Calu3 (cell line): ENCODE measurements at regions not wholly inside any gene's neighbourhood (a gene's known extent, or its start where the extent isn't known, plus 50 kb on each side); places are given as distances from the start of the nearest gene placed in this dataset.

Source experiments
- BruUV-seq: library from RNA; stranded (reverse); fragments of 400-500 nt; replicated peaks from 2 replicates; lab custom pipeline; 2021; lab: Mats Ljungman, UMichigan
- CTCF ChIA-PET: fragments of 300-600 bp; sonication (Branson Sonifier 250); formaldehyde crosslinking; loops from one replicate; lab custom pipeline; 2022; ENCODE audit warnings: antibody characterized with exemption; lab: Charles Lee
- DNase-seq: peaks from one replicate; pipeline ENCODE4 v3.0.0; 2022
- H3K27ac Mint-ChIP-seq: one replicate; pipeline ENCODE4 v1.8.0; 2022; ENCODE audit warnings: mixed read lengths; ENCODE audit not compliant: unreplicated experiment
- H3K27me3 Mint-ChIP-seq: one replicate; pipeline ENCODE4 v1.8.0; 2022; ENCODE audit warnings: mixed read lengths; ENCODE audit not compliant: unreplicated experiment
- H3K36me3 Mint-ChIP-seq: one replicate; pipeline ENCODE4 v1.8.0; 2022; ENCODE audit warnings: mild to moderate bottlenecking, moderate library complexity, mixed read lengths; ENCODE audit not compliant: insufficient read depth, unreplicated experiment
- H3K4me1 Mint-ChIP-seq: one replicate; pipeline ENCODE4 v1.8.0; 2022; ENCODE audit warnings: mild to moderate bottlenecking, low read depth, mixed read lengths; ENCODE audit not compliant: unreplicated experiment
- H3K4me3 Mint-ChIP-seq: one replicate; pipeline ENCODE4 v1.8.0; 2022; ENCODE audit warnings: mild to moderate bottlenecking, low read depth, moderate library complexity, mixed read lengths; ENCODE audit not compliant: unreplicated experiment
- H3K9me3 Mint-ChIP-seq: one replicate; pipeline ENCODE4 v1.8.0; 2022; ENCODE audit warnings: low read depth, mixed read lengths; ENCODE audit not compliant: unreplicated experiment
- intact Hi-C: fragments of 100-400 bp; cut with micrococcal nuclease; formaldehyde crosslinking; loops from one replicate; pipeline ENCODE4 v1.10.0; 2022; ENCODE audit not compliant: unreplicated experiment
- TF ChIP-seq, protein P1 (sequence below): fragments of 200-600 bp; IDR thresholded peaks from one replicate; pipeline ENCODE4 v1.8.0; 2022; ENCODE audit warnings: antibody characterized with exemption; ENCODE audit not compliant: unreplicated experiment

DNA sequence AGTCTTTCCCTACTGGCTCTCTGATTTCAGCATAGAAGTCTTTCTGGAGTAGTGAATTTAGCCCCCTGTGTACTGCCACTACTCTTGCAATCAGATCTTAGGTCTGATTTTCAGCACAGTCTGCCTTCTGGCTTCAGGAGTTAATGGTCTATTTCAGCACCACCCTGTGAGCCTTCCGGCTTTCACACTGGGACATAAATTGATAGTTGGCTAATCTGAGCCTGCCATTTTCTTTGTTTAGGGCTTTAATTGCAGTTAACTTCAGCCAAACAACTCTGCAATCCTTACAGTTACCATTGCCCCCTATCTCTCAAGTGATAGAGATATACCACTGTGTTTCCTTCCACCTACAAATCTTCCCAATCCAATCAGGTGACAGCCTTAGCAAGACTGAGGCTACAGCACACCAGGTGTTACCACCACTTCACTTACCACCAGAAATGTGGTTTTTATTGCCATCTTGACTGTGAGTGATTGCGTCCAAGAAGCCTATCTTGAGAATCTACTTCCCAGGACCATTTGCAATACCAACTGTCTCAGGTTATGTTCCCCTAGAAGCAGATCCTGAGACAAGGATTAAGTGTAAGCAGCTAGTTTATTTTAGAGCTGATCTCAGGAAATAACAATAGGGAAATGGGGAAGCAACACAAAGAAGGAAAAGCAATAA is 51.9 kb upstream of the NEK6 start:
- intact Hi-C loops, result no loop called here
- no peaks in the 10 kb centered on the region for H3K27me3 Mint-ChIP-seq
- no peak overlapping the region for H3K4me3 Mint-ChIP-seq
- CTCF ChIA-PET, result interaction anchor here (0.9 kb wide), 1 partner anchor 15 kb away, joined by 4 read pairs; no protein-coding TSS in a partner anchor
- DNase-seq, result no peak
- no peaks in the 10 kb centered on the region for H3K36me3 Mint-ChIP-seq
- BruUV-seq, result no TSS peak
- no peak overlapping the region for H3K27ac Mint-ChIP-seq
- TF ChIP-seq, protein P1, sequence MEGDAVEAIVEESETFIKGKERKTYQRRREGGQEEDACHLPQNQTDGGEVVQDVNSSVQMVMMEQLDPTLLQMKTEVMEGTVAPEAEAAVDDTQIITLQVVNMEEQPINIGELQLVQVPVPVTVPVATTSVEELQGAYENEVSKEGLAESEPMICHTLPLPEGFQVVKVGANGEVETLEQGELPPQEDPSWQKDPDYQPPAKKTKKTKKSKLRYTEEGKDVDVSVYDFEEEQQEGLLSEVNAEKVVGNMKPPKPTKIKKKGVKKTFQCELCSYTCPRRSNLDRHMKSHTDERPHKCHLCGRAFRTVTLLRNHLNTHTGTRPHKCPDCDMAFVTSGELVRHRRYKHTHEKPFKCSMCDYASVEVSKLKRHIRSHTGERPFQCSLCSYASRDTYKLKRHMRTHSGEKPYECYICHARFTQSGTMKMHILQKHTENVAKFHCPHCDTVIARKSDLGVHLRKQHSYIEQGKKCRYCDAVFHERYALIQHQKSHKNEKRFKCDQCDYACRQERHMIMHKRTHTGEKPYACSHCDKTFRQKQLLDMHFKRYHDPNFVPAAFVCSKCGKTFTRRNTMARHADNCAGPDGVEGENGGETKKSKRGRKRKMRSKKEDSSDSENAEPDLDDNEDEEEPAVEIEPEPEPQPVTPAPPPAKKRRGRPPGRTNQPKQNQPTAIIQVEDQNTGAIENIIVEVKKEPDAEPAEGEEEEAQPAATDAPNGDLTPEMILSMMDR, result no peak
- H3K4me1 Mint-ChIP-seq, result peaks cover 16% of the 10 kb centered on the region
- no peaks in the 10 kb centered on the region for H3K9me3 Mint-ChIP-seq

DNA sequence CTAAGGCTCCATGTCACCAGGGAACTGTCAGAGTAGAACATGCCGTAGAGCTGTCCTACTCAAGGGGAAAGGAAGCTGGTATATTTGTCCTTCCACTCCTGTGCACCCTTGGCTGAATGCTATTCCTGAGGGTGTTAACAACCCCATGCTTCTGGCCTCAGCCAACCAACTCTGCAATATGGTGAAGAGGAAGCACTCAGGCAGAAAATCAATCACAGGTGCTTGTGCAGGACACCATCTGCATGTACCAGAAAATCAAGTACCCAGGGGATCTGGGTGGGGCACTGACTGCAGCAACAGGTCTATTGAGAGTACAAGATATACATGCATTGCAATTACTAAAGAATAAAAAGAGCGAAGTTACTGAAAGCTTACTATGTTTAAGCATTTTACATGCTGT is 51.4 kb upstream of the NEK6 start:
- H3K9me3 Mint-ChIP-seq, result no peaks in the 10 kb centered on the region
- intact Hi-C loops, result no loop called here
- H3K4me1 Mint-ChIP-seq, result peaks cover 16% of the 10 kb centered on the region
- H3K36me3 Mint-ChIP-seq, result no peaks in the 10 kb centered on the region
- DNase-seq, result no peak
- BruUV-seq, result no TSS peak
- H3K4me3 Mint-ChIP-seq, result no peak overlapping the region
- TF ChIP-seq, protein P1, result no peak
- no peak overlapping the region for H3K27ac Mint-ChIP-seq
- no peaks in the 10 kb centered on the region for H3K27me3 Mint-ChIP-seq
- CTCF ChIA-PET, result interaction anchor here (0.9 kb wide), 1 partner anchor 14 kb away, joined by 4 read pairs; no protein-coding TSS in a partner anchor
